GM10266 (cell line): ENCODE measurements at regions not wholly inside any gene's neighbourhood (a gene's known extent, or its start where the extent isn't known, plus 50 kb on each side); places are given as distances from the start of the nearest gene placed in this dataset.

ENCODE experiments used
- DNase-seq: peaks from one replicate; pipeline ENCODE4 v3.0.0; 2012; ENCODE audit errors: extremely low spot score
- TF ChIP-seq, protein P1 (sequence below): IDR thresholded peaks from 2 replicates; pipeline ENCODE4 v1.5.1; 2012; ENCODE audit warnings: mild to moderate bottlenecking, low read depth; ENCODE audit not compliant: control insufficient read depth, insufficient read depth; ENCODE audit errors: missing control alignments

DNA sequence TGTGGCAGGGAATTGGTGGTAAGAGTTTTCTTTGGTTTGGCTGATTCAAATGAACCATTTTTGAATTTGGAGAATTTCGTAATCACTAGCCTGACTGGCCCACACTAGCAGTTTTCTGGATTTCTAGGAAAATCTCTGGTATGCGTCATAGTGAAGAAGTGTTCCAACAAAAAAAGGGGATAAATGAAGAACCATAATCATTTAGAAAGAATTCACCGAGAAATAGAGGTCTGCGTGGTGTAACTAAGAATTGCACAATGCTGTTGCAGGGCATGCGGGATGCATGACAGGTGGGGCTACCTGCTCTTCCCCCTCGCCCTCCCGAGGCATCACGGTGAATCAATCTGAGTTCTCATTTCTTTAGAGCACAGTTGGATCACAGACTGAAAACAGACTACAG, 232.3 kb upstream of the PAPPA start:
- DNase-seq, result no peak
- TF ChIP-seq, protein P1, sequence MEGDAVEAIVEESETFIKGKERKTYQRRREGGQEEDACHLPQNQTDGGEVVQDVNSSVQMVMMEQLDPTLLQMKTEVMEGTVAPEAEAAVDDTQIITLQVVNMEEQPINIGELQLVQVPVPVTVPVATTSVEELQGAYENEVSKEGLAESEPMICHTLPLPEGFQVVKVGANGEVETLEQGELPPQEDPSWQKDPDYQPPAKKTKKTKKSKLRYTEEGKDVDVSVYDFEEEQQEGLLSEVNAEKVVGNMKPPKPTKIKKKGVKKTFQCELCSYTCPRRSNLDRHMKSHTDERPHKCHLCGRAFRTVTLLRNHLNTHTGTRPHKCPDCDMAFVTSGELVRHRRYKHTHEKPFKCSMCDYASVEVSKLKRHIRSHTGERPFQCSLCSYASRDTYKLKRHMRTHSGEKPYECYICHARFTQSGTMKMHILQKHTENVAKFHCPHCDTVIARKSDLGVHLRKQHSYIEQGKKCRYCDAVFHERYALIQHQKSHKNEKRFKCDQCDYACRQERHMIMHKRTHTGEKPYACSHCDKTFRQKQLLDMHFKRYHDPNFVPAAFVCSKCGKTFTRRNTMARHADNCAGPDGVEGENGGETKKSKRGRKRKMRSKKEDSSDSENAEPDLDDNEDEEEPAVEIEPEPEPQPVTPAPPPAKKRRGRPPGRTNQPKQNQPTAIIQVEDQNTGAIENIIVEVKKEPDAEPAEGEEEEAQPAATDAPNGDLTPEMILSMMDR, result no peak

DNA sequence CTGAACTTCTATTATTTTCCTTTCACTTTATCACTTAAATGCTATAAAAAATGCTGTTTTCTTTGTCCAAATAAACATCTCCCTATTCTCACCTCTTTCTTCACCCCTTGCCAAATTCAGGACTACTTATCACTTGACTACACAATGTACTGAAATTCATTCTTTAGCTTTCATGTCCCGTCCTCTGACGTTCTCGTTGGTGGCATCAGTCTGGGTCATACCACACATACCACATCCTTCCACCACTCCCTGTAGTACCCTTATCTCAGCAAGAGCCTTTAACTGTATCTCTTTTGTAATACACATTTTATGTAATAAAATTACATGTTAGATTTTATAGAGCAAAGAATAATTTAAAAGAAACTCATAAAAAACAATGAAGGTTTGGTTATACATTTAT, 231.1 kb upstream of the PAPPA start:
- DNase-seq, result no peak
- TF ChIP-seq, protein P1, result no peak

DNA sequence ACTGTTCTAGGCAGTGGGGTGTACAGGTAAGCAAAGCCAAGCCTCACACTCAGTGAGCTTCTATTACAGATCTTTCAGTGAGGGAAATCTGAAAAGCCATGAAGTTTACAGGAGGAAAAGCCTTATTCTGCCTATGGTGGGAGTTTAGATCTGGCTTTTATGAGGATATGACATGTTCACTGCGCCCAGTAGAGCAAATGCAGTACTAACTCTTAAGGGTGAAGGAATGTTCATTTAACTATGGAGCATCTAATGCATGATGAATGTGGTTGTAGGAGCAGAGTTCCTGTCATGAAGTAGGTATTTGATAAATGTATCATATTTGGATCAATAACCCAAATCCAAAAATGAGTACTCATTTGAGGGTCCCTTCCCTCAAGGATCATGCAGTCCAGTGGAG, 230.2 kb upstream of the PAPPA start:
- DNase-seq, result no peak
- TF ChIP-seq, protein P1, result no peak

DNA sequence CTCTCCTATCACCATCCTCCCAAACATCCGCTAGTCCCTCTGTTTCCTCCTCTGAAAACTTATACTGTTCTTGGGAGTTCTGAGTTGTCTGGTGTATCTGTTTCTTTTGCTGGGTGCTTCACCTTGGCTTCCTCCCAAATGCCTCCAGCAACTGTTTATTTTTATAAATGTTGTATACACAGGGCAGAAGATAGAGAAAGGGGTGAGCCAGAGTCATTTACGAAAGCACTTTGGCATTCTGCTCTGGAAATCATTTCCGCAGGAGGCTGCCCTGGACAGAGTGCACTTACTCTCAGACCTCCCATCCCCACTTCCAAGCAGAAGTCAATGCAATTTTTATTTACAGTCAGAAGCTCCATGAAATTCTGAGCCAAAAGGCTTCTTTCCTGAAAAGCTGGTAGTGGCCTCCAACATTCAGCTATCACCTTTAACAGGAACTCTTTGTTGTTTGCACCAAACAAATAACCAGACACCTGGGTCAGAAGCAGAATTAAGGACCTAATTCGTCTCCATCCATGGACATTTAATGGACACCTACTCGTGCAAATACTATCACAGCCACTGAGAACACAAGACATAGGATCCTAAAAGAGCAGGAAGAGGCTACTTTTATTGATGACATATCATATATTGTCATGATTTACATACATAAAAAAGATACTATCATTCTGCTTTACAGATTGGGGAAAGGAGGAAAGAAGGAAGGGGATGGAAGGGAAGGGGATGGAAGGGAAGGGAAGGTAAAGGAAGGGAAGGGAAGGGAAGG, 229.5 kb upstream of the PAPPA start:
- TF ChIP-seq, protein P1, result no peak
- no peak for DNase-seq

DNA sequence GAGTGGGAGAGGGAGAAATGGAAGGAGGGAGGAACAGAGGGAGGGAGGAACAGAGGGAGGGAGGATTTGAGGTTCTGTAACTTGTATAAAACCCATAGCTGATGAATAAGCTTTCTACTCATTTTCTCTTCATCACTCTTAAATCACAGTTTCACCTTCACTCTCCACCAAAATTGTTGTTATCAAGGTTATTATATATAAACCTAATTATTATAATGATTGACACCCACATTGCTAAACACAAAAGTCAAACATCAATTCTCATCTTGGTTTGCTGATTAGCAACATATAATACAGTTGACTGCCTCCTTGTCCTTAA, 229.0 kb upstream of the PAPPA start:
- TF ChIP-seq, protein P1, result no peak
- DNase-seq, result no peak

DNA sequence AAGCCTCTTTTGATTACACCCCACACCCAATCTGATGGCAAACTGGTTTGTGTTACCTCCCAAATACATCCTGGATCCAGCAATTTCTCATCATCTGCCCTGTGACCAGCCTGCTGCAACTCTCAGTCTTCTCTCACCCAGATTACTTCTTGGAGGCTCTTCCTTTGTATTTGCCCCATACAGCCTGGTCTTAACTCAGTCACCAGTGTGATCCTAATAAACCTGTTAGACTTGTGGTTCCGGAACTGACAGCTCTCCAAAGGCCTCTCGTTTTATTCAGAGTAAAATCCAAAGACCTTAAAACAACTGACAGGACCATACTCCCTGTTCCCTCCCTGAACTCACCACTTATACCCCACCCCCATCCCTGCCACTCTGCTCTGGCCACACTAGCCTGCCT, 228.2 kb upstream of the PAPPA start:
- no peak for DNase-seq
- TF ChIP-seq, protein P1, result no peak

DNA sequence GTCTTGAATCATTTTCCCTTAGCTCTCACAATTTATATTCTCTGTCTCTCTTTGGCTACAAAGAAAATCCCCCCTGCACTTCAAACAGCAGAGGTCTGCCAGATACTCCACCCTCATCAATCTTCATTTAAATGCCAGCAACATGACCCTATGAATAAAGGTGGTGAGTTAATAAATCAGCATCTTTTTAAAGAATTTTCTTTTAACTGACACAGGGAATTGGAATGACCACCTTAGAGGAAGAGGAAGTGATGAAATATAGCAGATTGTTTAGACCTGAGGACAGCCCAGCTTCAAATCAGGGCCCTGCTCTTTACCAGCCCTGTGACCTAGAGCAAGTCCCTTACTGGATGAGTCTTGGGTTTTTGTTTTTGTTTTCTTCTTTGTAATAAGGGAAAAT, 223.1 kb upstream of the PAPPA start:
- DNase-seq, result no peak
- TF ChIP-seq, protein P1, result no peak
